Sigmoid colon (tissue), 6 donors: ENCODE measurements at regions not wholly inside any gene's neighbourhood (a gene's known extent, or its start where the extent isn't known, plus 50 kb on each side); places are given as distances from the start of the nearest gene placed in this dataset.

Source experiments
- DNase-seq: peaks from one replicate; pipeline ENCODE4 v3.0.0-alpha.2; 2019
- H3K27ac ChIP-seq, 4 donors: fragments of 200-600 bp; sonication (generic); one replicate each; pipeline ENCODE4 v1.5.1; 2016 to 2019; ENCODE audit warnings: mild to moderate bottlenecking in 1 of 4
- H3K27me3 ChIP-seq, 3 donors: fragments of 200-600 bp; sonication (generic); one replicate each; pipeline ENCODE4 v1.5.1; 2019; ENCODE audit warnings: mild to moderate bottlenecking in 1 of 3
- H3K36me3 ChIP-seq, 4 donors: fragments of 200-600 bp; sonication (generic); one replicate each; pipeline ENCODE4 v1.5.1; 2016 to 2019
- H3K4me1 ChIP-seq, 4 donors: fragments of 200-600 bp; sonication (generic); one replicate each; pipeline ENCODE4 v1.5.1; 2017 to 2019
- H3K4me3 ChIP-seq, 4 donors: fragments of 200-600 bp; sonication (generic); one replicate each; pipeline ENCODE4 v1.5.1; 2017 to 2019; ENCODE audit warnings: mild to moderate bottlenecking in 2 of 4, moderate library complexity in 1 of 4
- H3K9me3 ChIP-seq, 4 donors: fragments of 200-600 bp in 3 of 4; sonication (generic) in 3 of 4; one replicate each; pipeline versions ENCODE4 v1.5.1 to v1.6.1; 2013 to 2019
- CTCF ChIP-seq, 4 experiments: fragments of 450-650 bp in 3 of 4; fragments of 200-600 bp in 1 of 4; IDR thresholded peaks; one replicate each; pipeline ENCODE4 v1.5.1; 2016 to 2019; ENCODE audit warnings: antibody characterized with exemption in 4 of 4, mild to moderate bottlenecking in 3 of 4, moderate library complexity in 2 of 4
- EP300 ChIP-seq, 4 donors: sonication (generic); formaldehyde crosslinking; IDR thresholded peaks; one replicate each; pipeline ENCODE4 v1.6.1; 2017; ENCODE audit warnings: antibody characterized with exemption in 4 of 4
- POLR2A ChIP-seq, 2 donors: fragments of 450-650 bp; IDR thresholded peaks; one replicate each; pipeline ENCODE4 v1.6.1; 2016; ENCODE audit warnings: antibody characterized with exemption in 2 of 2, mild to moderate bottlenecking in 2 of 2, moderate library complexity in 2 of 2
- POLR2AphosphoS5 ChIP-seq, 4 donors: sonication (generic); formaldehyde crosslinking; IDR thresholded peaks; one replicate each; pipeline ENCODE4 v1.6.1; 2017; ENCODE audit warnings: antibody characterized with exemption in 4 of 4
- WGBS, 2 donors: extraction: QIAGEN DNeasy Blood & Tissue Kit; methylation state at CpG; one replicate each; pipeline ENCODE4 v1.1.7; 2013; 5-methylcytosine and 5-hydroxymethylcytosine counted together
- intact Hi-C: fragments of 100-400 bp; cut with DNase I; formaldehyde crosslinking; loops from one replicate; pipeline ENCODE4 v1.15.1; 2023
- donor health status: healthy with polysubstance abuse.
- donor health status: healthy.

- no peak for TF ChIP-seq CTCF (IDR thresholded peaks at IDR 0.05)
- TF ChIP-seq EP300 (IDR thresholded peaks at IDR 0.05) = no peak
- TF ChIP-seq POLR2AphosphoS5 (IDR thresholded peaks at IDR 0.05) = no peak
- no peak for TF ChIP-seq POLR2A (IDR thresholded peaks at IDR 0.05)
- H3K4me1 ChIP-seq = no peaks in the 10 kb centered on the region
- no peaks in the 10 kb centered on the region for H3K9me3 ChIP-seq
- H3K4me3 ChIP-seq = no peak overlapping the region
- 34 to 52% methylated on average over 2 of the region's 2 CpGs for WGBS, 2 donors
- DNase-seq = no peak
- H3K27ac ChIP-seq = no peak overlapping the region
- no peaks in the 10 kb centered on the region for H3K36me3 ChIP-seq
- no peaks in the 10 kb centered on the region for H3K27me3 ChIP-seq
- intact Hi-C loops = no loop called here
These were observed 360.4 kb upstream of the FOXG1 start for GRCh38 chr14:28406196-28406595.

GRCh38 chr14:28407031-28407825 lies 359.4 kb upstream of the FOXG1 start:
- DNase-seq = no peak

GRCh38 chr14:28407996-28408395 lies 358.6 kb upstream of the FOXG1 start:
- no peaks in the 10 kb centered on the region for H3K27me3 ChIP-seq
- no peak for DNase-seq
- H3K4me3 ChIP-seq = no peak overlapping the region
- 76 to 78% methylated on average over 3 of the region's 3 CpGs for WGBS, 2 donors
- H3K9me3 ChIP-seq = no peaks in the 10 kb centered on the region
- TF ChIP-seq EP300 (IDR thresholded peaks at IDR 0.05) (no peak), CTCF (IDR thresholded peaks at IDR 0.05) (no peak), POLR2A (IDR thresholded peaks at IDR 0.05) (no peak), POLR2AphosphoS5 (IDR thresholded peaks at IDR 0.05) (no peak)
- no peak overlapping the region for H3K27ac ChIP-seq
- H3K36me3 ChIP-seq = no peaks in the 10 kb centered on the region
- H3K4me1 ChIP-seq = no peaks in the 10 kb centered on the region
- intact Hi-C loops = no loop called here

More at GRCh38 chr14:28407031-28407825, 359.4 kb upstream of the FOXG1 start:
- 49 to 67% methylated on average over 3 of the region's 3 CpGs for WGBS, 2 donors
- Histone ChIP-seq H3K9me3 (no peaks in the 10 kb centered on the region), H3K4me1 (no peaks in the 10 kb centered on the region), H3K36me3 (no peaks in the 10 kb centered on the region), H3K27ac (no peak overlapping the region), H3K4me3 (no peak overlapping the region), H3K27me3 (no peaks in the 10 kb centered on the region)
- intact Hi-C loops = no loop called here
- TF ChIP-seq EP300 (IDR thresholded peaks at IDR 0.05) = no peak
- TF ChIP-seq POLR2A (IDR thresholded peaks at IDR 0.05) = no peak
- no peak for TF ChIP-seq POLR2AphosphoS5 (IDR thresholded peaks at IDR 0.05)
- TF ChIP-seq CTCF (IDR thresholded peaks at IDR 0.05) = no peak

GRCh38 chr14:28412077-28412476 lies 354.5 kb upstream of the FOXG1 start:
- 49 to 74% methylated on average over 3 of the region's 3 CpGs for WGBS, 2 donors
- Histone ChIP-seq H3K27ac (no peak overlapping the region), H3K4me3 (no peak overlapping the region), H3K4me1 (no peaks in the 10 kb centered on the region), H3K27me3 (no peaks in the 10 kb centered on the region), H3K36me3 (no peaks in the 10 kb centered on the region), H3K9me3 (no peaks in the 10 kb centered on the region)
- intact Hi-C loops = no loop called here
- no peak for DNase-seq
- no peak for TF ChIP-seq POLR2AphosphoS5 (IDR thresholded peaks at IDR 0.05)
- TF ChIP-seq EP300 (IDR thresholded peaks at IDR 0.05) = no peak
- TF ChIP-seq CTCF (IDR thresholded peaks at IDR 0.05) = no peak
- TF ChIP-seq POLR2A (IDR thresholded peaks at IDR 0.05) = no peak

- H3K4me3 ChIP-seq = no peak overlapping the region
- intact Hi-C loops = no loop called here
- H3K27ac ChIP-seq = no peak overlapping the region
- H3K27me3 ChIP-seq = no peaks in the 10 kb centered on the region
- H3K36me3 ChIP-seq = no peaks in the 10 kb centered on the region
- TF ChIP-seq POLR2AphosphoS5 (IDR thresholded peaks at IDR 0.05) (no peak), POLR2A (IDR thresholded peaks at IDR 0.05) (no peak), EP300 (IDR thresholded peaks at IDR 0.05) (no peak), CTCF (IDR thresholded peaks at IDR 0.05) (no peak)
- H3K4me1 ChIP-seq = no peaks in the 10 kb centered on the region
- no peaks in the 10 kb centered on the region for H3K9me3 ChIP-seq
- DNase-seq = no peak
These were observed 339.6 kb upstream of the FOXG1 start for GRCh38 chr14:28426960-28427359.
